Endothelial cell of umbilical vein (primary cell): ENCODE measurements at regions not wholly inside any gene's neighbourhood (a gene's known extent, or its start where the extent isn't known, plus 50 kb on each side); places are given as distances from the start of the nearest gene placed in this dataset.

Experiments
- MYC ChIP-seq: IDR thresholded peaks from one replicate; pipeline ENCODE4 v1.6.1; 2011; ENCODE audit warnings: mild to moderate bottlenecking, low read depth, low read length
- POLR2AphosphoS5 ChIP-seq: IDR thresholded peaks from 2 replicates; pipeline ENCODE4 v1.6.1; 2012; ENCODE audit warnings: low read depth, mild to moderate bottlenecking, control low read depth, low read length, moderate library complexity; ENCODE audit not compliant: insufficient read depth
- TF ChIP-seq, protein P1 (sequence below), 2 donors: IDR thresholded peaks; 1 replicate in 1 of 2; 2 replicates in 1 of 2; pipeline ENCODE4 v1.5.1; 2011; ENCODE audit warnings: low read length in 2 of 2, mild to moderate bottlenecking in 2 of 2, moderate library complexity in 2 of 2, control low read depth in 1 of 2, inconsistent platforms in 1 of 2, low read depth in 1 of 2; ENCODE audit not compliant: insufficient read depth in 1 of 2; ENCODE audit errors: extremely low read depth in 1 of 2
- TF ChIP-seq, protein P2 (sequence below): IDR thresholded peaks from 2 replicates; pipeline ENCODE4 v1.6.1; 2011; ENCODE audit not compliant: insufficient read depth, insufficient read length

DNA sequence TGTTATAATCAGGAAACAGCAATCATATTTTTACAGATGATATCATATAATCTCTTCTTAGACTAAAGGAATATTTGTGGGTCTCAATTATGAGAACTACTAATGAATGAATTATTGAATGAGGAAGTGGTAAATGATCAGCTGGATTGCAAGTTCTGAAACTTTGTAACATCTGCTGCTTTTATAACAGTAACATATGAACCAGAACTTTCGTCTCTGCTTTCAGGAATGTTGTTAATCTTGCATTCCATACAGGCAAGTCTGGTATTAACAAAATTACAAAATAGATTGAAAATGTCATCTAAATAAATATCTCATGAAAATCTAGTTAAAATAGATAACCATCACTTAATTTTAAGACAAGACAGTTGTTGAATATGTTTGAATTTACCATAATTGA is 110.5 kb upstream of the COL11A1 start:
- TF ChIP-seq, protein P1, sequence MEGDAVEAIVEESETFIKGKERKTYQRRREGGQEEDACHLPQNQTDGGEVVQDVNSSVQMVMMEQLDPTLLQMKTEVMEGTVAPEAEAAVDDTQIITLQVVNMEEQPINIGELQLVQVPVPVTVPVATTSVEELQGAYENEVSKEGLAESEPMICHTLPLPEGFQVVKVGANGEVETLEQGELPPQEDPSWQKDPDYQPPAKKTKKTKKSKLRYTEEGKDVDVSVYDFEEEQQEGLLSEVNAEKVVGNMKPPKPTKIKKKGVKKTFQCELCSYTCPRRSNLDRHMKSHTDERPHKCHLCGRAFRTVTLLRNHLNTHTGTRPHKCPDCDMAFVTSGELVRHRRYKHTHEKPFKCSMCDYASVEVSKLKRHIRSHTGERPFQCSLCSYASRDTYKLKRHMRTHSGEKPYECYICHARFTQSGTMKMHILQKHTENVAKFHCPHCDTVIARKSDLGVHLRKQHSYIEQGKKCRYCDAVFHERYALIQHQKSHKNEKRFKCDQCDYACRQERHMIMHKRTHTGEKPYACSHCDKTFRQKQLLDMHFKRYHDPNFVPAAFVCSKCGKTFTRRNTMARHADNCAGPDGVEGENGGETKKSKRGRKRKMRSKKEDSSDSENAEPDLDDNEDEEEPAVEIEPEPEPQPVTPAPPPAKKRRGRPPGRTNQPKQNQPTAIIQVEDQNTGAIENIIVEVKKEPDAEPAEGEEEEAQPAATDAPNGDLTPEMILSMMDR (IDR thresholded peaks at IDR 0.05; ENCODE audit: extremely low read depth in 1 of 2, insufficient read depth in 1 of 2, low read depth in 1 of 2, low read length in 2 of 2), result no peak
- TF ChIP-seq, protein P2, sequence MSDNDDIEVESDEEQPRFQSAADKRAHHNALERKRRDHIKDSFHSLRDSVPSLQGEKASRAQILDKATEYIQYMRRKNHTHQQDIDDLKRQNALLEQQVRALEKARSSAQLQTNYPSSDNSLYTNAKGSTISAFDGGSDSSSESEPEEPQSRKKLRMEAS, result no peak
- TF ChIP-seq POLR2AphosphoS5, result no peak
- no peak for TF ChIP-seq MYC
